ENCODE measurements at regions not wholly inside any gene's neighbourhood (a gene's known extent, or its start where the extent isn't known, plus 50 kb on each side); places are given as distances from the start of the nearest gene placed in this dataset.

DNA sequence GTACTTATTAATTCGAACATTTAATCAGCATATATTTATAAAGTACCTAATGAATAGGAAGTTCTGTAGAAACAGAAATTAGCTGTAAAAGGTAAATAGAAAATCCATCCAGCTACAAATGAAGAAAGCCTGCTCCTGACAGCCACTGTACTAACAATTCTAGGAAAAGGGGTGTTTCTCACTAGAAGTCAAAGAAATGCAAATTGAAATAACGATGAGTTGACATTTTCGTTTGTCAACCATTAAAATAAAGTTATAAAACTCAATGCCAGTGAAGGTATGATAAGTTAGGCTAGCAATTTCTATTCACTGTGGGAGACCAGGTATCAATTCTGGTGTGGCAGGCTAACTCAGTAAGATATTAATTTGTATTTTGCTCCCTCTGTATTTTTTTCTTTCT, 198.0 kb downstream of the ARL4C start:
- TF ChIP-seq, protein P1, sequence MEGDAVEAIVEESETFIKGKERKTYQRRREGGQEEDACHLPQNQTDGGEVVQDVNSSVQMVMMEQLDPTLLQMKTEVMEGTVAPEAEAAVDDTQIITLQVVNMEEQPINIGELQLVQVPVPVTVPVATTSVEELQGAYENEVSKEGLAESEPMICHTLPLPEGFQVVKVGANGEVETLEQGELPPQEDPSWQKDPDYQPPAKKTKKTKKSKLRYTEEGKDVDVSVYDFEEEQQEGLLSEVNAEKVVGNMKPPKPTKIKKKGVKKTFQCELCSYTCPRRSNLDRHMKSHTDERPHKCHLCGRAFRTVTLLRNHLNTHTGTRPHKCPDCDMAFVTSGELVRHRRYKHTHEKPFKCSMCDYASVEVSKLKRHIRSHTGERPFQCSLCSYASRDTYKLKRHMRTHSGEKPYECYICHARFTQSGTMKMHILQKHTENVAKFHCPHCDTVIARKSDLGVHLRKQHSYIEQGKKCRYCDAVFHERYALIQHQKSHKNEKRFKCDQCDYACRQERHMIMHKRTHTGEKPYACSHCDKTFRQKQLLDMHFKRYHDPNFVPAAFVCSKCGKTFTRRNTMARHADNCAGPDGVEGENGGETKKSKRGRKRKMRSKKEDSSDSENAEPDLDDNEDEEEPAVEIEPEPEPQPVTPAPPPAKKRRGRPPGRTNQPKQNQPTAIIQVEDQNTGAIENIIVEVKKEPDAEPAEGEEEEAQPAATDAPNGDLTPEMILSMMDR (IDR thresholded peaks at IDR 0.05): no peak
- no peak for TF ChIP-seq POLR2A (IDR thresholded peaks at IDR 0.05)

Data from thyroid gland (tissue), 4 donors.